ENCODE measurements at regions not wholly inside any gene's neighbourhood (a gene's known extent, or its start where the extent isn't known, plus 50 kb on each side); places are given as distances from the start of the nearest gene placed in this dataset.

DNA sequence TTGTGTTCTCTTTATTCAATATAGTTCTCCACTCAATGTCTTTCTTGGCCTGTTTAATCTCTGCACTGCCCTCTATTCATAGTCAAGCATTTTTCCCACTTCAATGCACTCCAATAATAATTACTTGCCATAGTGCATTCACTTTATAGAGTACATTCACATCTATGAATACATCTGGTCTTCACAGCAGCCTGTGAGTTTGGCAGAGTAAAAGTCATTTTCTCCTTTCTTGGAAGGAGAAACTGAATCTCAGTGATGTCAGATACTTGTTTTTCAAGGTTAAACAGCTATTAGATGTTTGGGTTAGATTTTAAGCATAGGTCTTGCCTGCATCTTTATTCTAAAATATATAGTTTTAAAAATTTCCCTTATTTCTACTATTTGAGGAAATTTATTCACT, 373.2 kb downstream of the TRIB2 start:
- Histone ChIP-seq H2AFZ (ENCODE audit: control insufficient read depth, low read depth, low read length) (no peak overlapping the region), H3K4me2 (ENCODE audit: control insufficient read depth, insufficient read depth) (no peak overlapping the region), H3K27me3 (replicated peaks in 1 of 2; ENCODE audit: control insufficient read depth in 2 of 2, insufficient read depth in 2 of 2, low read length in 1 of 2) (no peaks in the 10 kb centered on the region), H3K79me2 (ENCODE audit: control insufficient read depth, insufficient read depth, low read length) (no peaks in the 10 kb centered on the region), H3K4me1 (ENCODE audit: control insufficient read depth, insufficient read depth, low read length) (no peaks in the 10 kb centered on the region), H3K9ac (ENCODE audit: control insufficient read depth, insufficient read depth, low read length) (no peak overlapping the region), H3K4me3 (no peak overlapping the region), H4K20me1 (ENCODE audit: control insufficient read depth, insufficient read depth) (no peaks in the 10 kb centered on the region), H3K9me3 (replicated peaks; ENCODE audit: control insufficient read depth, insufficient read depth, low read length) (no peaks in the 10 kb centered on the region), H3K27ac (ENCODE audit: control insufficient read depth, insufficient read depth) (no peak overlapping the region), H3K36me3 (ENCODE audit: control insufficient read depth in 2 of 2, insufficient read depth in 2 of 2, low read length in 1 of 2) (no peaks in the 10 kb centered on the region)
- no peak for ATAC-seq
- intact Hi-C loops (cut with micrococcal nuclease; ENCODE audit: unreplicated experiment) (no loop called here), in situ Hi-C loops (cut with MboI) (no loop called here)
- SMC1A ChIA-PET (ENCODE audit: uncharacterized antibody, unreplicated experiment) = interaction anchor here (1.1 kb wide), 1 partner anchor 33 kb away, joined by 3 read pairs; no protein-coding TSS in a partner anchor
- POLR2A ChIA-PET = no interaction called here
- no TSS peak for BruUV-seq (replicated peaks)
- no peak for DNase-seq (ENCODE audit: low read depth, low spot score)
- RAD21 ChIA-PET (ENCODE audit: unreplicated experiment) = no interaction called here
- FAIRE-seq = no peak
- TF ChIP-seq LARP7 (IDR thresholded peaks at IDR 0.05) = no peak
- TF ChIP-seq, protein P1, sequence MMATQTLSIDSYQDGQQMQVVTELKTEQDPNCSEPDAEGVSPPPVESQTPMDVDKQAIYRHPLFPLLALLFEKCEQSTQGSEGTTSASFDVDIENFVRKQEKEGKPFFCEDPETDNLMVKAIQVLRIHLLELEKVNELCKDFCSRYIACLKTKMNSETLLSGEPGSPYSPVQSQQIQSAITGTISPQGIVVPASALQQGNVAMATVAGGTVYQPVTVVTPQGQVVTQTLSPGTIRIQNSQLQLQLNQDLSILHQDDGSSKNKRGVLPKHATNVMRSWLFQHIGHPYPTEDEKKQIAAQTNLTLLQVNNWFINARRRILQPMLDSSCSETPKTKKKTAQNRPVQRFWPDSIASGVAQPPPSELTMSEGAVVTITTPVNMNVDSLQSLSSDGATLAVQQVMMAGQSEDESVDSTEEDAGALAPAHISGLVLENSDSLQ (IDR thresholded peaks at IDR 0.05) = no peak
- TF ChIP-seq NBN (IDR thresholded peaks at IDR 0.05) = no peak
- no peak for TF ChIP-seq NR2C2 (IDR thresholded peaks at IDR 0.05; ENCODE audit: borderline replicate concordance, control insufficient read depth, insufficient read length, low read depth)
- no peak for TF ChIP-seq SIN3A (IDR thresholded peaks at IDR 0.05; ENCODE audit: low read depth, low read length)
- TF ChIP-seq, protein P2, sequence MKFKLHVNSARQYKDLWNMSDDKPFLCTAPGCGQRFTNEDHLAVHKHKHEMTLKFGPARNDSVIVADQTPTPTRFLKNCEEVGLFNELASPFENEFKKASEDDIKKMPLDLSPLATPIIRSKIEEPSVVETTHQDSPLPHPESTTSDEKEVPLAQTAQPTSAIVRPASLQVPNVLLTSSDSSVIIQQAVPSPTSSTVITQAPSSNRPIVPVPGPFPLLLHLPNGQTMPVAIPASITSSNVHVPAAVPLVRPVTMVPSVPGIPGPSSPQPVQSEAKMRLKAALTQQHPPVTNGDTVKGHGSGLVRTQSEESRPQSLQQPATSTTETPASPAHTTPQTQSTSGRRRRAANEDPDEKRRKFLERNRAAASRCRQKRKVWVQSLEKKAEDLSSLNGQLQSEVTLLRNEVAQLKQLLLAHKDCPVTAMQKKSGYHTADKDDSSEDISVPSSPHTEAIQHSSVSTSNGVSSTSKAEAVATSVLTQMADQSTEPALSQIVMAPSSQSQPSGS (IDR thresholded peaks at IDR 0.05; ENCODE audit: low read length) = no peak
- TF ChIP-seq BACH1 (IDR thresholded peaks at IDR 0.05; ENCODE audit: borderline replicate concordance) = no peak
- TF ChIP-seq, protein P3, sequence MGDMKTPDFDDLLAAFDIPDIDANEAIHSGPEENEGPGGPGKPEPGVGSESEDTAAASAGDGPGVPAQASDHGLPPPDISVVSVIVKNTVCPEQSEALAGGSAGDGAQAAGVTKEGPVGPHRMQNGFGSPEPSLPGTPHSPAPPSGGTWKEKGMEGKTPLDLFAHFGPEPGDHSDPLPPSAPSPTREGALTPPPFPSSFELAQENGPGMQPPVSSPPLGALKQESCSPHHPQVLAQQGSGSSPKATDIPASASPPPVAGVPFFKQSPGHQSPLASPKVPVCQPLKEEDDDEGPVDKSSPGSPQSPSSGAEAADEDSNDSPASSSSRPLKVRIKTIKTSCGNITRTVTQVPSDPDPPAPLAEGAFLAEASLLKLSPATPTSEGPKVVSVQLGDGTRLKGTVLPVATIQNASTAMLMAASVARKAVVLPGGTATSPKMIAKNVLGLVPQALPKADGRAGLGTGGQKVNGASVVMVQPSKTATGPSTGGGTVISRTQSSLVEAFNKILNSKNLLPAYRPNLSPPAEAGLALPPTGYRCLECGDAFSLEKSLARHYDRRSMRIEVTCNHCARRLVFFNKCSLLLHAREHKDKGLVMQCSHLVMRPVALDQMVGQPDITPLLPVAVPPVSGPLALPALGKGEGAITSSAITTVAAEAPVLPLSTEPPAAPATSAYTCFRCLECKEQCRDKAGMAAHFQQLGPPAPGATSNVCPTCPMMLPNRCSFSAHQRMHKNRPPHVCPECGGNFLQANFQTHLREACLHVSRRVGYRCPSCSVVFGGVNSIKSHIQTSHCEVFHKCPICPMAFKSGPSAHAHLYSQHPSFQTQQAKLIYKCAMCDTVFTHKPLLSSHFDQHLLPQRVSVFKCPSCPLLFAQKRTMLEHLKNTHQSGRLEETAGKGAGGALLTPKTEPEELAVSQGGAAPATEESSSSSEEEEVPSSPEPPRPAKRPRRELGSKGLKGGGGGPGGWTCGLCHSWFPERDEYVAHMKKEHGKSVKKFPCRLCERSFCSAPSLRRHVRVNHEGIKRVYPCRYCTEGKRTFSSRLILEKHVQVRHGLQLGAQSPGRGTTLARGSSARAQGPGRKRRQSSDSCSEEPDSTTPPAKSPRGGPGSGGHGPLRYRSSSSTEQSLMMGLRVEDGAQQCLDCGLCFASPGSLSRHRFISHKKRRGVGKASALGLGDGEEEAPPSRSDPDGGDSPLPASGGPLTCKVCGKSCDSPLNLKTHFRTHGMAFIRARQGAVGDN (IDR thresholded peaks at IDR 0.05) = no peak
- TF ChIP-seq, protein P4, sequence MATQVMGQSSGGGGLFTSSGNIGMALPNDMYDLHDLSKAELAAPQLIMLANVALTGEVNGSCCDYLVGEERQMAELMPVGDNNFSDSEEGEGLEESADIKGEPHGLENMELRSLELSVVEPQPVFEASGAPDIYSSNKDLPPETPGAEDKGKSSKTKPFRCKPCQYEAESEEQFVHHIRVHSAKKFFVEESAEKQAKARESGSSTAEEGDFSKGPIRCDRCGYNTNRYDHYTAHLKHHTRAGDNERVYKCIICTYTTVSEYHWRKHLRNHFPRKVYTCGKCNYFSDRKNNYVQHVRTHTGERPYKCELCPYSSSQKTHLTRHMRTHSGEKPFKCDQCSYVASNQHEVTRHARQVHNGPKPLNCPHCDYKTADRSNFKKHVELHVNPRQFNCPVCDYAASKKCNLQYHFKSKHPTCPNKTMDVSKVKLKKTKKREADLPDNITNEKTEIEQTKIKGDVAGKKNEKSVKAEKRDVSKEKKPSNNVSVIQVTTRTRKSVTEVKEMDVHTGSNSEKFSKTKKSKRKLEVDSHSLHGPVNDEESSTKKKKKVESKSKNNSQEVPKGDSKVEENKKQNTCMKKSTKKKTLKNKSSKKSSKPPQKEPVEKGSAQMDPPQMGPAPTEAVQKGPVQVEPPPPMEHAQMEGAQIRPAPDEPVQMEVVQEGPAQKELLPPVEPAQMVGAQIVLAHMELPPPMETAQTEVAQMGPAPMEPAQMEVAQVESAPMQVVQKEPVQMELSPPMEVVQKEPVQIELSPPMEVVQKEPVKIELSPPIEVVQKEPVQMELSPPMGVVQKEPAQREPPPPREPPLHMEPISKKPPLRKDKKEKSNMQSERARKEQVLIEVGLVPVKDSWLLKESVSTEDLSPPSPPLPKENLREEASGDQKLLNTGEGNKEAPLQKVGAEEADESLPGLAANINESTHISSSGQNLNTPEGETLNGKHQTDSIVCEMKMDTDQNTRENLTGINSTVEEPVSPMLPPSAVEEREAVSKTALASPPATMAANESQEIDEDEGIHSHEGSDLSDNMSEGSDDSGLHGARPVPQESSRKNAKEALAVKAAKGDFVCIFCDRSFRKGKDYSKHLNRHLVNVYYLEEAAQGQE (IDR thresholded peaks at IDR 0.05; ENCODE audit: low read depth, low read length) = no peak
- TF ChIP-seq CHD2 (IDR thresholded peaks at IDR 0.05; ENCODE audit: borderline replicate concordance, low read depth, low read length) = no peak
- no peak for TF ChIP-seq TCF12 (IDR thresholded peaks at IDR 0.05; ENCODE audit: low read depth, low read length)
- CTCF ChIA-PET = no interaction called here
